Endodermal cell (in vitro differentiated cells): ENCODE measurements at regions not wholly inside any gene's neighbourhood (a gene's known extent, or its start where the extent isn't known, plus 50 kb on each side); places are given as distances from the start of the nearest gene placed in this dataset.
"Not testable (repeated sequence)": the region's sequence is repeated elsewhere in the genome, so short reads cannot be mapped to it uniquely, and the experiment has no call there.

ENCODE experiments used
- DNase-seq: peaks from one replicate; pipeline ENCODE4 v3.0.0-alpha.2; 2017
- H3K27ac ChIP-seq: 2 replicates; pipeline ENCODE4 v1.5.1; 2013; ENCODE audit warnings: mild to moderate bottlenecking, low read depth, low read length, moderate library complexity
- H3K27me3 ChIP-seq: 2 replicates; pipeline ENCODE4 v1.6.1; 2013; ENCODE audit warnings: mild to moderate bottlenecking, low read length, moderate library complexity; ENCODE audit not compliant: insufficient read depth, control insufficient read depth, poor library complexity, severe bottlenecking
- H3K36me3 ChIP-seq: 2 replicates; pipeline ENCODE4 v1.7.0; 2013; ENCODE audit warnings: mild to moderate bottlenecking, low read length, moderate library complexity; ENCODE audit not compliant: control insufficient read depth, insufficient read depth
- H3K4me1 ChIP-seq: one replicate; pipeline ENCODE4 v1.7.0; 2013; ENCODE audit warnings: low read length; ENCODE audit not compliant: control insufficient read depth, insufficient read depth
- H3K4me3 ChIP-seq: 2 replicates; pipeline ENCODE4 v1.5.1; 2013; ENCODE audit warnings: mild to moderate bottlenecking, low read length, moderate library complexity
- H3K9ac ChIP-seq: 2 replicates; pipeline ENCODE4 v1.6.1; 2013; ENCODE audit warnings: mild to moderate bottlenecking, low read length, moderate library complexity; ENCODE audit not compliant: poor library complexity, severe bottlenecking; ENCODE audit errors: extremely low read depth
- H3K9me3 ChIP-seq: 2 replicates; pipeline ENCODE4 v1.6.1; 2013; ENCODE audit warnings: mild to moderate bottlenecking, low read length, moderate library complexity; ENCODE audit not compliant: control insufficient read depth
- H3K27ac Mint-ChIP-seq: 2 replicates; pipeline ENCODE4 v1.8.0; 2020; ENCODE audit warnings: mixed read lengths
- H3K27me3 Mint-ChIP-seq: 2 replicates; pipeline ENCODE4 v1.8.0; 2021; ENCODE audit warnings: mild to moderate bottlenecking, mixed read lengths; ENCODE audit not compliant: insufficient read depth
- H3K36me3 Mint-ChIP-seq: 2 replicates; pipeline ENCODE4 v1.8.0; 2020; ENCODE audit warnings: low read depth, mixed read lengths
- H3K4me1 Mint-ChIP-seq: 2 replicates; pipeline ENCODE4 v1.8.0; 2020; ENCODE audit warnings: mixed read lengths
- H3K4me3 Mint-ChIP-seq: 2 replicates; pipeline ENCODE4 v1.8.0; 2020; ENCODE audit warnings: mild to moderate bottlenecking, moderate library complexity, mixed read lengths
- H3K9me3 Mint-ChIP-seq: 2 replicates; pipeline ENCODE4 v1.8.0; 2020; ENCODE audit warnings: mild to moderate bottlenecking, mixed read lengths
- CTCF ChIP-seq: fragments of 200-600 bp; sonication (generic); conservative IDR thresholded peaks from 2 replicates; pipeline ENCODE4 v1.5.0; 2021; ENCODE audit warnings: antibody characterized with exemption, mild to moderate bottlenecking
- WGBS, 2 experiments: methylation state at CpG; one replicate each; pipeline versions ENCODE4 v1.1.5 to v1.1.7; 2013; ENCODE audit warnings: missing lambda C conversion rate in 2 of 2, mixed read lengths in 1 of 2; ENCODE audit not compliant: insufficient coverage in 1 of 2, insufficient read length in 1 of 2; 5-methylcytosine and 5-hydroxymethylcytosine counted together

DNA sequence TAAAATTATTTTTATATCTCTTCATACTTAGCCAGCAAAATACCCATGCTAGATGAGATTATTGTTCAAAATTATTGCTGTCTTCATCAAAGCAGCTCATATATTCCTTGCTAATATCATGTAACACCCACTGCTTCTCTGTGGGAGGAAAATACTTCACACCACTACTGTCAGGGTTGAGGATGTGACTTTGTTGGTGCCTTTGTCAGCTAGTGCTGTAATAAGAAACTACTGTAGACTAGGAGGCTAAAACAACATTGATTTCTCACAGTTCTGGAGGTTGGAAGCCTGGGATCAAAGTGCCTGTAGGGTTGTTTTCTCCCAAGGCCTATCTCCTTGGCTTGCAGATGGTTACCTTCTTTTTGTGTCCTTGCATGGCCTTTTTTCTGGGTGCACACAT is 475.2 kb upstream of the ZNF337 start:
- H3K36me3 Mint-ChIP-seq, H3K27me3 ChIP-seq, DNase-seq, H3K27ac ChIP-seq, H3K4me3 Mint-ChIP-seq, H3K9me3 Mint-ChIP-seq, H3K9me3 ChIP-seq, H3K27me3 Mint-ChIP-seq, H3K4me1 Mint-ChIP-seq, H3K36me3 ChIP-seq, H3K4me3 ChIP-seq, H3K4me1 ChIP-seq, H3K9ac ChIP-seq, H3K27ac Mint-ChIP-seq: not testable (repeated sequence)

DNA sequence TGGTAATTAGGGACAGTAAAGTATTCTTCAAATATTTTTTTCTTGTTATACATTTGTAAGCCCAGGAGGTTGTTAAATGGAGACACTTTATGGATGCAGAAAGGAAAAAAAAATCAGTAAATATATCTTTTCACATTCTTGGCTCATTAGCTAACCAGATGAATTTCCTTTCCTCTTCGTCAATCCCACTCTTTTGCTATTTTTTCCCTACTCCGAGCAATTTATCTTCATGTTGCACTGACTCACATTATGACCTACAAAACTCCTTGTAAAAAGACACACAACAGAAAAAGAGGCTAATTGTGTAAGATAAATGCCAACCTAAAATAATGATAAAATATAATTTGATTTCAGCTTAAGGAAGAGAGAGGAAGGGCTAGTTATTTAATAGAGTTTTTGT is 472.9 kb upstream of the ZNF337 start:
- Mint-ChIP-seq H3K4me1 (no peaks in the 10 kb centered on the region), H3K9me3 (no peaks in the 10 kb centered on the region)
- 100% methylated on average over 1 to 2 of the region's 2 CpGs for WGBS, 2 experiments

DNA sequence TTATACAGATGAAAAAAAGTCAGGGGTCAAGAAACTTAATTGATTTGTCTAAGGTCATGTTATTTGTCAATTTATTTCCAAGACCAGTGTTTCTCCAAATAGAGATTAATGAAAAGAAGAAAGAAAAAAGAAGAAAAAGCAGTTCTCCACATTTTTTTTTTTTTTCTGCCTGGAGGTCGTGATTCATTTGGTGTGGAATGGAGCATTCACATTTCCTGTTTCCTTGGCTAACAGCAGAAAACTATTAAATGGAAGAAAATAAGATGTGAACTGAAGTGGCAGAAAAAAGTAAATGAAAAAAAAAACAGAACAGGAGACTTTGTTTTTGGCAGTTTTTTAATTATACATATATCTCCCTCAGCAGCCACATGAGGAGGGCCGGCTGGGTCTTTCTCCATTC is 470.8 kb upstream of the ZNF337 start:
- Histone ChIP-seq H3K36me3 (no peaks in the 10 kb centered on the region), H3K27me3 (no peaks in the 10 kb centered on the region), H3K4me3 (no peak overlapping the region), H3K4me1 (no peaks in the 10 kb centered on the region), H3K9ac (no peak overlapping the region), H3K9me3 (no peaks in the 10 kb centered on the region), H3K27ac (no peak overlapping the region)
- Mint-ChIP-seq H3K4me3 (no peak overlapping the region), H3K27ac (no peak overlapping the region), H3K4me1 (peaks cover 3% of the 10 kb centered on the region), H3K36me3 (no peaks in the 10 kb centered on the region), H3K9me3 (no peaks in the 10 kb centered on the region), H3K27me3 (no peaks in the 10 kb centered on the region)
- DNase-seq = no peak
- 92 to 100% methylated on average over 1 of the region's 2 CpGs for WGBS, 2 experiments
- no peak for TF ChIP-seq CTCF

More for the DNA sequence above, 472.9 kb upstream of the ZNF337 start:
- H3K27me3 ChIP-seq = no peaks in the 10 kb centered on the region
- Mint-ChIP-seq H3K27ac (no peak overlapping the region), H3K36me3 (no peaks in the 10 kb centered on the region), H3K4me3 (no peak overlapping the region), H3K27me3 (no peaks in the 10 kb centered on the region)
- no peaks in the 10 kb centered on the region for H3K36me3 ChIP-seq
- no peak for DNase-seq
- H3K9ac ChIP-seq = no peak overlapping the region
- H3K9me3 ChIP-seq = no peaks in the 10 kb centered on the region
- no peaks in the 10 kb centered on the region for H3K4me1 ChIP-seq
- TF ChIP-seq CTCF = no peak
- H3K4me3 ChIP-seq = no peak overlapping the region
- no peak overlapping the region for H3K27ac ChIP-seq

DNA sequence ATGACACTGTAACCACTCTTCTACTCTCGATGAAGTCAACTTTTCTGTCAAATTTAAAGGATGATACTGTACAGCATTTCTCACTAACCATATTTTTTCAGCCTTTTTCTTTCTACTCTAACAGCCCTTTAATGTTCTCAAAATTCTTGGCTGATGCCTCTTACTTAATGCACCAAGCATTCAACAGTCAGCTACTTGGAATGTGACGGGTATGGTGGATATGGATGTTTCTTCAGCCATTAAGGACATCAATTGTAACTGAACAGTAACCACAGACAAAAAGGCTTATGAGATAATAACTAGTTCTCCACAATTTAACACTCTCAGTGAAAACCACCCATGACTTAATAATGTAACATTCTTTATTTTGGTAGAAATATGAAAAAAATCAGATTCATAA is 467.2 kb upstream of the ZNF337 start:
- Histone ChIP-seq H3K9me3 (no peaks in the 10 kb centered on the region), H3K27me3 (no peaks in the 10 kb centered on the region), H3K27ac (no peak overlapping the region), H3K4me3 (no peak overlapping the region), H3K36me3 (no peaks in the 10 kb centered on the region), H3K4me1 (no peaks in the 10 kb centered on the region), H3K9ac (no peak overlapping the region)
- WGBS, 2 experiments = 97% methylated on average over 1 of the region's 2 CpGs; no CpG with 5 or more reads in 1 of the 2 experiments
- DNase-seq = no peak
- Mint-ChIP-seq H3K4me3 (no peak overlapping the region), H3K27ac (no peak overlapping the region), H3K4me1 (peaks cover 15% of the 10 kb centered on the region), H3K36me3 (no peaks in the 10 kb centered on the region), H3K9me3 (no peaks in the 10 kb centered on the region), H3K27me3 (no peaks in the 10 kb centered on the region)
- no peak for TF ChIP-seq CTCF

DNA sequence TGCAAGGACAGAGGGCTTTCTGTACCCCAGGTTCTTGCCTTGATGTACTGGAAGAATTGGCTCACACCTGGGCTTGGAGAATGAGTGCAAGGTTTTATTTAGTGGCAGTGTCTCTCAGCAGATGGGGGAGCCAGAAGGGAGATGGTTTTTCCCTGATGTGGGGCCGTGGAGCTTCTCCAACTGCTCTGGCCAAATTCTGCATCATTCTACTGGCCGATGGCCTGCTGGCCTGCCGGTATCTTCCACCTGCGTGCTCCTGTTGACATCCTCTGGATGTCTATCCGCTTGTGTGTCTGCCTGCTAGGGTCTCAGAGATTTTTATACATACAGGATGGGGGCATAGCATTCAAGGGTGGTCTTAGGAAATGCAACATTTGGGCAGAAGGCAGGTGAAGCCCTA is 466.5 kb upstream of the ZNF337 start:
- H3K9me3 Mint-ChIP-seq, H3K27me3 Mint-ChIP-seq, H3K36me3 ChIP-seq, H3K9ac ChIP-seq, H3K4me1 ChIP-seq, DNase-seq, H3K27ac ChIP-seq, H3K4me3 Mint-ChIP-seq, H3K4me3 ChIP-seq, H3K27me3 ChIP-seq, H3K27ac Mint-ChIP-seq, H3K9me3 ChIP-seq, H3K36me3 Mint-ChIP-seq: not testable (repeated sequence)
- WGBS, 2 experiments = 90 to 100% methylated on average over 4 to 5 of the region's 5 CpGs
- peaks cover 15% of the 10 kb centered on the region for H3K4me1 Mint-ChIP-seq
